Panc1 (cell line): ENCODE measurements at regions not wholly inside any gene's neighbourhood (a gene's known extent, or its start where the extent isn't known, plus 50 kb on each side); places are given as distances from the start of the nearest gene placed in this dataset.

ENCODE experiments used
- ATAC-seq: fragments of 200-7000 bp; cut with Tn5 transposase; 2 replicates; pipeline ENCODE4 v1.9.1; 2020; ENCODE audit warnings: mild to moderate bottlenecking, moderate library complexity
- BruUV-seq: library from RNA; stranded (reverse); fragments of 400-500 nt; replicated peaks from 2 replicates; lab custom pipeline; 2021; lab: Mats Ljungman, UMichigan
- CTCF ChIA-PET: fragments of 300-600 bp; sonication (Branson Sonifier 250); formaldehyde crosslinking; loops from one replicate; lab custom pipeline; 2022; ENCODE audit warnings: antibody characterized with exemption; lab: Charles Lee
- POLR2A ChIA-PET: fragments of 300-600 bp; sonication (Branson Sonifier 250); formaldehyde crosslinking; loops from one replicate; lab custom pipeline; 2022; ENCODE audit warnings: antibody characterized with exemption; lab: Charles Lee
- DNase-seq: peaks from one replicate; pipeline ENCODE4 v3.0.0-alpha.2; 2010; ENCODE audit warnings: low read depth, low spot score
- H3K27ac ChIP-seq: 2 replicates; pipeline ENCODE4 v1.5.1; 2011; ENCODE audit warnings: mild to moderate bottlenecking, low read length, inconsistent platforms
- H3K27me3 ChIP-seq: fragments of 200-500 bp; sonication (Bioruptor generic); 2 replicates; pipeline ENCODE4 v1.6.0; 2014; ENCODE audit warnings: low read length, inconsistent platforms; ENCODE audit not compliant: control insufficient read depth, insufficient read depth
- H3K36me3 ChIP-seq: fragments of 200-500 bp; sonication (Bioruptor generic); 2 replicates; pipeline ENCODE4 v1.5.1; 2014; ENCODE audit warnings: inconsistent platforms, mild to moderate bottlenecking, low read length, moderate library complexity; ENCODE audit not compliant: control insufficient read depth, insufficient read depth
- H3K4me1 ChIP-seq: 2 replicates; pipeline ENCODE4 v1.5.1; 2011; ENCODE audit warnings: inconsistent platforms, mild to moderate bottlenecking, low read length, moderate library complexity; ENCODE audit not compliant: control insufficient read depth, insufficient read depth
- H3K4me3 ChIP-seq, 2 experiments: 2 replicates each; pipeline ENCODE4 v1.5.1; 2011 to 2012; ENCODE audit warnings: low read depth in 2 of 2, low read length in 2 of 2, mild to moderate bottlenecking in 2 of 2, inconsistent platforms in 1 of 2, moderate library complexity in 1 of 2
- H3K9me3 ChIP-seq: fragments of 200-500 bp; sonication (Bioruptor generic); 2 replicates; pipeline ENCODE4 v1.5.1; 2014; ENCODE audit warnings: low read depth, mild to moderate bottlenecking, inconsistent platforms, low read length, moderate library complexity; ENCODE audit not compliant: control insufficient read depth, insufficient read depth
- POLR2AphosphoS5 ChIP-seq: IDR thresholded peaks from 2 replicates; pipeline ENCODE4 v1.6.1; 2012; ENCODE audit warnings: mild to moderate bottlenecking, low read depth, low read length, moderate library complexity
- SIN3A ChIP-seq: IDR thresholded peaks from 2 replicates; pipeline ENCODE4 v1.6.1; 2012; ENCODE audit warnings: low read depth, mild to moderate bottlenecking, low read length, moderate library complexity, borderline replicate concordance; ENCODE audit not compliant: insufficient read depth
- TCF7L2 ChIP-seq: IDR thresholded peaks from 2 replicates; pipeline ENCODE4 v1.6.1; 2011; ENCODE audit warnings: mild to moderate bottlenecking, low read depth, low read length, inconsistent platforms
- in situ Hi-C: cut with HindIII; loops from 2 replicates; pipeline ENCODE4 v1.10.0; 2016; ENCODE audit warnings: low sequenced_read_pairs, low pct_unique_long_range_greater_than_20kb
- intact Hi-C: fragments of 100-400 bp; cut with micrococcal nuclease; formaldehyde crosslinking; loops from one replicate; pipeline ENCODE4 v1.10.0; 2022; ENCODE audit not compliant: unreplicated experiment
- TF ChIP-seq, protein P1 (sequence below), 2 experiments: IDR thresholded peaks; 2 replicates each; pipeline ENCODE4 v1.6.1; 2011 to 2012; ENCODE audit warnings: low read depth in 2 of 2, control low read depth in 1 of 2, low read length in 1 of 2, mild to moderate bottlenecking in 1 of 2, moderate library complexity in 1 of 2; ENCODE audit not compliant: insufficient read depth in 1 of 2
- TF ChIP-seq, protein P2 (sequence below): fragments of 450-650 bp; IDR thresholded peaks from 2 replicates; pipeline ENCODE4 v1.5.1; 2017; ENCODE audit warnings: mild to moderate bottlenecking

DNA sequence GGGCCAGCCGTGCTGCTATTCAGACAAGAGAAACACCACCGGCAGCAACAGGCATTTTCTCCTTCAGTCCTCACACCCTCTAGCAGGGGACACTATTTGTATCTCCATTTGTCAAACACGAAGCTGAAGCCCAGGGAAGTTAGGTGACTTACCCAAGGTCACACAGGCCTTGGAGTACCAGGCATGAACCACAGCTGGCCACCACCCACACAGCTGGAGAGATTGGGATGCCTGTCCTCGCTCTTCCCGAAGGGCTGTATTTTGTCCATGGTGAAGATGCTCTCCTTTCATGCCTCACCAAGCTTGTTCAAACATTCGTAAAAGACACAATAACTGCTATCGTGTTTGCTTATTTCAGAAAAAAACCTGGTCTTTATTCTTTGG, 182.7 kb downstream of the INHBB start:
- H3K4me3 ChIP-seq = no peak overlapping the region
- no peaks in the 10 kb centered on the region for H3K9me3 ChIP-seq
- H3K4me1 ChIP-seq = no peaks in the 10 kb centered on the region
- POLR2A ChIA-PET = no interaction called here
- CTCF ChIA-PET = no interaction called here
- in situ Hi-C loops (no loop called here), intact Hi-C loops (no loop called here)
- TF ChIP-seq TCF7L2 (no peak), POLR2AphosphoS5 (no peak), SIN3A (no peak)
- TF ChIP-seq, protein P1, sequence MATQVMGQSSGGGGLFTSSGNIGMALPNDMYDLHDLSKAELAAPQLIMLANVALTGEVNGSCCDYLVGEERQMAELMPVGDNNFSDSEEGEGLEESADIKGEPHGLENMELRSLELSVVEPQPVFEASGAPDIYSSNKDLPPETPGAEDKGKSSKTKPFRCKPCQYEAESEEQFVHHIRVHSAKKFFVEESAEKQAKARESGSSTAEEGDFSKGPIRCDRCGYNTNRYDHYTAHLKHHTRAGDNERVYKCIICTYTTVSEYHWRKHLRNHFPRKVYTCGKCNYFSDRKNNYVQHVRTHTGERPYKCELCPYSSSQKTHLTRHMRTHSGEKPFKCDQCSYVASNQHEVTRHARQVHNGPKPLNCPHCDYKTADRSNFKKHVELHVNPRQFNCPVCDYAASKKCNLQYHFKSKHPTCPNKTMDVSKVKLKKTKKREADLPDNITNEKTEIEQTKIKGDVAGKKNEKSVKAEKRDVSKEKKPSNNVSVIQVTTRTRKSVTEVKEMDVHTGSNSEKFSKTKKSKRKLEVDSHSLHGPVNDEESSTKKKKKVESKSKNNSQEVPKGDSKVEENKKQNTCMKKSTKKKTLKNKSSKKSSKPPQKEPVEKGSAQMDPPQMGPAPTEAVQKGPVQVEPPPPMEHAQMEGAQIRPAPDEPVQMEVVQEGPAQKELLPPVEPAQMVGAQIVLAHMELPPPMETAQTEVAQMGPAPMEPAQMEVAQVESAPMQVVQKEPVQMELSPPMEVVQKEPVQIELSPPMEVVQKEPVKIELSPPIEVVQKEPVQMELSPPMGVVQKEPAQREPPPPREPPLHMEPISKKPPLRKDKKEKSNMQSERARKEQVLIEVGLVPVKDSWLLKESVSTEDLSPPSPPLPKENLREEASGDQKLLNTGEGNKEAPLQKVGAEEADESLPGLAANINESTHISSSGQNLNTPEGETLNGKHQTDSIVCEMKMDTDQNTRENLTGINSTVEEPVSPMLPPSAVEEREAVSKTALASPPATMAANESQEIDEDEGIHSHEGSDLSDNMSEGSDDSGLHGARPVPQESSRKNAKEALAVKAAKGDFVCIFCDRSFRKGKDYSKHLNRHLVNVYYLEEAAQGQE (IDR thresholded peaks at IDR 0.05; ENCODE audit: insufficient read depth in 1 of 2, low read depth in 2 of 2, low read length in 1 of 2) = no peak
- TF ChIP-seq, protein P2, sequence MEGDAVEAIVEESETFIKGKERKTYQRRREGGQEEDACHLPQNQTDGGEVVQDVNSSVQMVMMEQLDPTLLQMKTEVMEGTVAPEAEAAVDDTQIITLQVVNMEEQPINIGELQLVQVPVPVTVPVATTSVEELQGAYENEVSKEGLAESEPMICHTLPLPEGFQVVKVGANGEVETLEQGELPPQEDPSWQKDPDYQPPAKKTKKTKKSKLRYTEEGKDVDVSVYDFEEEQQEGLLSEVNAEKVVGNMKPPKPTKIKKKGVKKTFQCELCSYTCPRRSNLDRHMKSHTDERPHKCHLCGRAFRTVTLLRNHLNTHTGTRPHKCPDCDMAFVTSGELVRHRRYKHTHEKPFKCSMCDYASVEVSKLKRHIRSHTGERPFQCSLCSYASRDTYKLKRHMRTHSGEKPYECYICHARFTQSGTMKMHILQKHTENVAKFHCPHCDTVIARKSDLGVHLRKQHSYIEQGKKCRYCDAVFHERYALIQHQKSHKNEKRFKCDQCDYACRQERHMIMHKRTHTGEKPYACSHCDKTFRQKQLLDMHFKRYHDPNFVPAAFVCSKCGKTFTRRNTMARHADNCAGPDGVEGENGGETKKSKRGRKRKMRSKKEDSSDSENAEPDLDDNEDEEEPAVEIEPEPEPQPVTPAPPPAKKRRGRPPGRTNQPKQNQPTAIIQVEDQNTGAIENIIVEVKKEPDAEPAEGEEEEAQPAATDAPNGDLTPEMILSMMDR = no peak
- BruUV-seq = no TSS peak
- H3K27me3 ChIP-seq = no peaks in the 10 kb centered on the region; the same call in 1 of the 2 replicates
- H3K36me3 ChIP-seq = no peaks in the 10 kb centered on the region
- ATAC-seq = no peak
- H3K27ac ChIP-seq = no peak overlapping the region
- no peak for DNase-seq

DNA sequence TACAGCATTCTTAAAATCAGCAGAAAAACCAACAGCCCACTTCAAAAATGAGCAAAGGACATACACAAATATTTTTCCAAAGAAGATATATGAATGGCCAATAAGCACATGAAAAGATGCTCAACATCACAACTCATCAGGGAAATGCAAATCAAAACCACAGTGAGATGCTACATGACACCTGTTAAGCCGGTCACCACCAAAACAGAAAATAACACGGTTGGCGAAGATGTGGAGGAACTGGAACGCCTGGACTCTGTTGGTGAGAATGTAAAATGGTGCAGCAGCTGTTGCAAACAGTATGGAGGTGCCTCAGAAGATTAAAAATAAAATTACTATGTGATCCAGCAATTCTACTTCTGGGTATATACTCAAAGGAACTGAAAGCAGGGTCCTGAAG, 184.8 kb downstream of the INHBB start:
- H3K36me3 ChIP-seq = no peaks in the 10 kb centered on the region
- no peaks in the 10 kb centered on the region for H3K9me3 ChIP-seq
- H3K27ac ChIP-seq = no peak overlapping the region
- CTCF ChIA-PET = no interaction called here
- H3K27me3 ChIP-seq = no peaks in the 10 kb centered on the region
- intact Hi-C loops (no loop called here), in situ Hi-C loops (no loop called here)
- no peaks in the 10 kb centered on the region for H3K4me1 ChIP-seq
- no TSS peak for BruUV-seq
- POLR2A ChIA-PET = no interaction called here
- H3K4me3 ChIP-seq = no peak overlapping the region
- ATAC-seq (no peak), DNase-seq (no peak)
- TF ChIP-seq SIN3A (no peak), POLR2AphosphoS5 (no peak), TCF7L2 (no peak)
- TF ChIP-seq, protein P1 (IDR thresholded peaks at IDR 0.05; ENCODE audit: insufficient read depth in 1 of 2, low read depth in 2 of 2, low read length in 1 of 2) = no peak
- TF ChIP-seq, protein P2 = no peak
